ENCODE measurements at regions not wholly inside any gene's neighbourhood (a gene's known extent, or its start where the extent isn't known, plus 50 kb on each side); places are given as distances from the start of the nearest gene placed in this dataset.

GRCh38 chr5:91727463-91727862, 344.3 kb upstream of the ARRDC3 start:
- WGBS (ENCODE audit: insufficient coverage, low coverage, low lambda C conversion rate, missing lambda C conversion rate), result 25% methylated on average over 1 of the region's 1 CpG
- intact Hi-C loops (cut with DNase I), result no loop called here
- Histone ChIP-seq H3K9me3 (no peaks in the 10 kb centered on the region), H3K4me3 (no peak overlapping the region), H3K27me3 (no peaks in the 10 kb centered on the region), H3K4me1 (no peaks in the 10 kb centered on the region), H3K27ac (no peak overlapping the region), H3K36me3 (no peaks in the 10 kb centered on the region)
- ATAC-seq (no peak), DNase-seq (no peak)
- TF ChIP-seq POLR2A (IDR thresholded peaks at IDR 0.05), result no peak
- no peak for TF ChIP-seq CTCF (IDR thresholded peaks at IDR 0.05)

DNA sequence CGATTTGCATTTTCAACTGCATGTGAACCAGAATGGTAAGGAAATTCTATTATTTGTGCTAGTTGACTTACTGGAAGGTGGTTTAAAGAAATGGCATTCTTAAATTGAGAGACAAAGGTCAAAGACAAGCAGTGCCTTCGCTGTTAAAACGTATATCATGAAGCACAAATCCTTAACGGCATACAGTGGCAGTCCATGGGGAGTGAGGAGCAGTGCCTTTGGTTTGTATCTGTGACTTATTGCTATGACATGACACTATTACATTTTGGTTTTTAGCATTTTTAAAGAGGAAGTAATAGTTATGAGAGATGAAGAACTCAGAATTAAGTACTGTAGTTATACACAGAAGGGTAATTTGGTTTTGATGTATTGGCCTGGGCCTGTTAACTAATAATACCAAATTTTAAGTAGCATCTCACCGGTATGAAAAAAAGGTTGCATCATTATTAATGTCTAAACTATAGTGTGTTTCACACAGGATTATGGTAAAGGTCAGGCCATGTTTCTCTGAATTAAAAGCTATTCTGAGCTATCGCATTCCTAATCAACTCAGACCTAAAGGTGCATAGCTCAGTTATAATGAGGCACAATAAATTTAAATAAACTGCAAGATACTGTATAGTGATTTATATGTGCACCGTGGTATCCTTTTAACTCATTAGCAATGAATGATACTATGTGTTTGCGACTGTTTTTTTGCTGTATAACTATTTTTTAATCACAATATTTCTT, 339.8 kb upstream of the ARRDC3 start:
- ATAC-seq (no peak), DNase-seq (no peak)
- no peak overlapping the region for H3K27ac ChIP-seq
- 71% methylated on average over 8 of the region's 8 CpGs for WGBS (ENCODE audit: insufficient coverage, low coverage, low lambda C conversion rate, missing lambda C conversion rate)
- H3K27me3 ChIP-seq, result no peaks in the 10 kb centered on the region
- no peaks in the 10 kb centered on the region for H3K36me3 ChIP-seq
- intact Hi-C loops (cut with DNase I), result no loop called here
- no peaks in the 10 kb centered on the region for H3K9me3 ChIP-seq
- no peak overlapping the region for H3K4me3 ChIP-seq
- TF ChIP-seq CTCF (IDR thresholded peaks at IDR 0.05), result no peak
- TF ChIP-seq POLR2A (IDR thresholded peaks at IDR 0.05), result no peak
- no peaks in the 10 kb centered on the region for H3K4me1 ChIP-seq

DNA sequence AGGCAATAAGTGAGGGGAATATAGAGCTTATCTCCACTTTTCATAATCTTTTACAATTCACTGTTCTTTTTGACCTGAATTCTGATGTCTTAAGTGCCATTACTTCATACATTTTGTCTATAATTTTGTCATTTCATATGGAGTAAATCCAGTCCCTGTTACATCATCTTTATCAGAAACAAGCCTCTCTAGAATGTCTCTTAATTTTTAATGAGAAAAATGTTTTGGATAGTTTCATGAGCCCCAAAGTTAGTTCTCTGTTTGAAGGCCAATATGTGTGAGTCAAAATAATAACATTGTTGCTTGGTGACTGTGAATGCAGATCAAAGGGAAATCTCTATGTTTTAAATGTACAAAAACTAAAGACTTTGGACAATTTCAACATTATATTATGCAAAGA, 329.6 kb upstream of the ARRDC3 start:
- ATAC-seq (no peak), DNase-seq (no peak)
- H3K4me1 ChIP-seq, result no peaks in the 10 kb centered on the region
- no peak overlapping the region for H3K4me3 ChIP-seq
- TF ChIP-seq POLR2A (IDR thresholded peaks at IDR 0.05) (no peak), CTCF (IDR thresholded peaks at IDR 0.05) (no peak)
- H3K9me3 ChIP-seq, result no peaks in the 10 kb centered on the region
- no peak overlapping the region for H3K27ac ChIP-seq
- no peaks in the 10 kb centered on the region for H3K36me3 ChIP-seq
- no peaks in the 10 kb centered on the region for H3K27me3 ChIP-seq
- intact Hi-C loops (cut with DNase I), result no loop called here

DNA sequence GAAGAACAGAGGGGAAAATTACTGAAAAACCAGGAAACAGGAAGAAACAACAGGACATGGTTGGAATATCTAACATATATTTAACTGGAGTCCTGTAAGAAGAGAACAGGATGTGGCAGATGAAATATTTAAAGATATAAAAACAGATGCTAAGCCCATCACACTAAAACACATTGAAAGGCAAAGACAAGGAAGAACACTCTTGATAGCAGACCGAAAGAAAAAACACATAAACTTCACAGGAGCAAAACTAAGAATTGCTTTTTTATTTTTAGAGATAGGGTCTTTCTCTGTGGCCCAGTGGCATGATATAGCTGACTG, 324.4 kb upstream of the ARRDC3 start:
- WGBS (ENCODE audit: insufficient coverage, low coverage, low lambda C conversion rate, missing lambda C conversion rate), result 36% methylated on average over 1 of the region's 1 CpG
- DNase-seq (no peak), ATAC-seq (no peak)
- Histone ChIP-seq H3K4me3 (no peak overlapping the region), H3K4me1 (no peaks in the 10 kb centered on the region), H3K9me3 (no peaks in the 10 kb centered on the region), H3K27ac (no peak overlapping the region), H3K27me3 (no peaks in the 10 kb centered on the region), H3K36me3 (no peaks in the 10 kb centered on the region)
- intact Hi-C loops (cut with DNase I), result no loop called here
- no peak for TF ChIP-seq POLR2A (IDR thresholded peaks at IDR 0.05)
- no peak for TF ChIP-seq CTCF (IDR thresholded peaks at IDR 0.05)
